ENCODE measurements at regions not wholly inside any gene's neighbourhood (a gene's known extent, or its start where the extent isn't known, plus 50 kb on each side); places are given as distances from the start of the nearest gene placed in this dataset.

DNA sequence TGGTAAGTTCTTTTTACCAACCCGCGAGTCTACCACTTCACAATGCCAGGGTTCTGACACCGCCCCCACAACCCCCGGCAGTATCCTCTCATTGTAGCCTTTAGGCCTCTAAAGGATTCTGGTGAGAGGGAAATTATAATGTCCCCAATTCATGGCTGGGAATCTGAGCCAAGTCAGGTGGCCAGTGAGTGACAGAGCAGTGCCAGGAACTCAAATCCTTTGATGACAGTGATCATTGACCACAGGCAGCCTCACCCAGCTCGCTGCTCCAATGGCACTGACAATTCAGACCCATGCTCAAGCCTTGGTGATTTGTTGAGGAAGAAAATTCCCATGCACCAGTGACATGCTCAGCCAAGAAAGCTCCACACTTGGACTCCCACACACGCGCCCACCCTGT, 63.4 kb upstream of the CSF1 start:
- Histone ChIP-seq H3K9me3 (no peaks in the 10 kb centered on the region), H3K4me3 (no peak overlapping the region), H3K27ac (no peak overlapping the region), H3K36me3 (replicated peaks in 1 of 2; ENCODE audit: insufficient read depth in 1 of 2, low read depth in 2 of 2) (no peaks in the 10 kb centered on the region), H3K27me3 (no peaks in the 10 kb centered on the region), H3K4me1 (no peaks in the 10 kb centered on the region)
- 95 to 97% methylated on average over 7 of the region's 7 CpGs for WGBS, 2 donors
- intact Hi-C loops (cut with DNase I), result no loop called here
- DNase-seq (no peak), ATAC-seq (no peak)
- TF ChIP-seq POLR2A (IDR thresholded peaks at IDR 0.05), result no peak
- TF ChIP-seq, protein P1, sequence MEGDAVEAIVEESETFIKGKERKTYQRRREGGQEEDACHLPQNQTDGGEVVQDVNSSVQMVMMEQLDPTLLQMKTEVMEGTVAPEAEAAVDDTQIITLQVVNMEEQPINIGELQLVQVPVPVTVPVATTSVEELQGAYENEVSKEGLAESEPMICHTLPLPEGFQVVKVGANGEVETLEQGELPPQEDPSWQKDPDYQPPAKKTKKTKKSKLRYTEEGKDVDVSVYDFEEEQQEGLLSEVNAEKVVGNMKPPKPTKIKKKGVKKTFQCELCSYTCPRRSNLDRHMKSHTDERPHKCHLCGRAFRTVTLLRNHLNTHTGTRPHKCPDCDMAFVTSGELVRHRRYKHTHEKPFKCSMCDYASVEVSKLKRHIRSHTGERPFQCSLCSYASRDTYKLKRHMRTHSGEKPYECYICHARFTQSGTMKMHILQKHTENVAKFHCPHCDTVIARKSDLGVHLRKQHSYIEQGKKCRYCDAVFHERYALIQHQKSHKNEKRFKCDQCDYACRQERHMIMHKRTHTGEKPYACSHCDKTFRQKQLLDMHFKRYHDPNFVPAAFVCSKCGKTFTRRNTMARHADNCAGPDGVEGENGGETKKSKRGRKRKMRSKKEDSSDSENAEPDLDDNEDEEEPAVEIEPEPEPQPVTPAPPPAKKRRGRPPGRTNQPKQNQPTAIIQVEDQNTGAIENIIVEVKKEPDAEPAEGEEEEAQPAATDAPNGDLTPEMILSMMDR (IDR thresholded peaks at IDR 0.05), result no peak

GRCh38 chr1:109846846-109847245, 63.8 kb upstream of the CSF1 start:
- Histone ChIP-seq H3K27ac (no peak overlapping the region), H3K9me3 (no peaks in the 10 kb centered on the region), H3K4me1 (no peaks in the 10 kb centered on the region), H3K4me3 (no peak overlapping the region), H3K36me3 (replicated peaks in 1 of 2; ENCODE audit: insufficient read depth in 1 of 2, low read depth in 2 of 2) (no peaks in the 10 kb centered on the region), H3K27me3 (no peaks in the 10 kb centered on the region)
- intact Hi-C loops (cut with DNase I), result no loop called here
- ATAC-seq, result no peak
- WGBS, 2 donors, result 87 to 93% methylated on average over 4 of the region's 4 CpGs
- TF ChIP-seq POLR2A (IDR thresholded peaks at IDR 0.05), result no peak
- TF ChIP-seq, protein P1 (IDR thresholded peaks at IDR 0.05), result no peak
- no peak for DNase-seq

- intact Hi-C loops (cut with DNase I), result no loop called here
Observed at GRCh38 chr1:109846162-109846561, 64.5 kb upstream of the CSF1 start.

DNA sequence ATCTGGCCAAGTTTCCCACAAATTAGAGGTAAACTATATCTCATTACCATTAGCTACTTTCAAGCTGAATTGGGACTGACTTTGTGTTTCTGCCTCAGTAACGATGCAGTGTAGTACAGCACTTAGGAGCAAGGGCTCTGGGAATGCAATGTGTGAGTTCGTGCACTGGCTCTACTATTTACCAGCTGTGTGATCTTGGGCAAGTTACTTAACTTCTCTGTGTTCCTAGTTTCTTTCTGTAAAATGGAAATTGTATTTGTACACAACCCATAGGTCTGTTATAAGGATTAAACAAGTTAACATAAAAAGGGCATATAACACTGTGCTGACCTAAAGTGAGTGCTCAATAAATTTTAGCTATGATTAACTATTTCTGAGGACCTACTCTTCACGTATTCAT, 65.0 kb upstream of the CSF1 start:
- no peak overlapping the region for H3K4me3 ChIP-seq
- H3K27me3 ChIP-seq, result no peaks in the 10 kb centered on the region
- no peaks in the 10 kb centered on the region for H3K9me3 ChIP-seq
- no peaks in the 10 kb centered on the region for H3K4me1 ChIP-seq
- H3K36me3 ChIP-seq (replicated peaks in 1 of 2; ENCODE audit: insufficient read depth in 1 of 2, low read depth in 2 of 2), result no peaks in the 10 kb centered on the region
- intact Hi-C loops (cut with DNase I), result no loop called here
- DNase-seq (no peak), ATAC-seq (no peak)
- TF ChIP-seq, protein P1 (IDR thresholded peaks at IDR 0.05), result no peak
- TF ChIP-seq POLR2A (IDR thresholded peaks at IDR 0.05), result no peak
- WGBS, 2 donors, result 69 to 84% methylated on average over 3 of the region's 3 CpGs
- H3K27ac ChIP-seq, result no peak overlapping the region

More at GRCh38 chr1:109846162-109846561, 64.5 kb upstream of the CSF1 start:
- no peaks in the 10 kb centered on the region for H3K36me3 ChIP-seq (replicated peaks in 1 of 2; ENCODE audit: insufficient read depth in 1 of 2, low read depth in 2 of 2)
- H3K4me3 ChIP-seq, result no peak overlapping the region
- H3K27me3 ChIP-seq, result no peaks in the 10 kb centered on the region
- H3K9me3 ChIP-seq, result no peaks in the 10 kb centered on the region
- H3K27ac ChIP-seq, result no peak overlapping the region
- TF ChIP-seq POLR2A (IDR thresholded peaks at IDR 0.05), result no peak
- TF ChIP-seq, protein P1 (IDR thresholded peaks at IDR 0.05), result no peak
- no peak for ATAC-seq
- H3K4me1 ChIP-seq, result no peaks in the 10 kb centered on the region
- no peak for DNase-seq
- 92 to 94% methylated on average over 3 of the region's 3 CpGs for WGBS, 2 donors

GRCh38 chr1:109844609-109845008, 66.0 kb upstream of the CSF1 start:
- ATAC-seq, result no peak
- DNase-seq, result no peak
- Histone ChIP-seq H3K4me3 (no peak overlapping the region), H3K27ac (no peak overlapping the region), H3K4me1 (no peaks in the 10 kb centered on the region), H3K36me3 (replicated peaks in 1 of 2; ENCODE audit: insufficient read depth in 1 of 2, low read depth in 2 of 2) (no peaks in the 10 kb centered on the region), H3K27me3 (no peaks in the 10 kb centered on the region), H3K9me3 (no peaks in the 10 kb centered on the region)
- 74 to 80% methylated on average over 2 of the region's 2 CpGs for WGBS, 2 donors
- TF ChIP-seq, protein P1 (IDR thresholded peaks at IDR 0.05), result no peak
- no peak for TF ChIP-seq POLR2A (IDR thresholded peaks at IDR 0.05)
- intact Hi-C loops (cut with DNase I), result no loop called here
